ENCODE measurements at regions not wholly inside any gene's neighbourhood (a gene's known extent, or its start where the extent isn't known, plus 50 kb on each side); places are given as distances from the start of the nearest gene placed in this dataset.

DNA sequence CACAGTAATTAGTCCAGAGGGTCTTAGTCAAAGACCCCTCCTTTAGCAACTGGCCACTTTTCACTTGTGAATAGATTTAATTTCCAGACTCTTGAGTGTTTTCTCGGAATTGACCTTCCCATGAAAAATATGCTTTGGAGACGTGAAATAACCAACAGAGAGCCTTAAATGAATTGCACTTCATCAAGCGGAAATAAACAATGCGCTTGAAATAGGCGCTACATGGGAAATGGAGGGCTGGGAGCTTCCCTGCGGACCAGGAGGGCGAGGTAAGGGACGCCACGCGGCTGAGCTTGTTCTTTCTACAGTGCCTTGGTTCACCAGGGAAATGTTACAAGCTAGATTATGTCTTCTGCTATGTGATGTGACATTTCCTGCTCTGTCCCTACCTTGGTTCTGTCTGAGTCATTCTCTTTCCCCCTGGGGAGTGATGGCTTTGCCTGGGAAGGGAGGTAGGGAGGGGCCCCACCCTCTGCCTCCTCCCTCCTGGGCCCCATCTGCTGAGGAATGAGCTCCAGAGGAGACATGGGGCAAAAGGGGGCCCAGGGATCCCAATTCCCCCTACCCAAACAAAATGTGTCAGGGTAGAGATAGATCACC is 619.3 kb downstream of the PTPRU start:
- CTCF ChIA-PET: no interaction called here
- TF ChIP-seq, protein P1, sequence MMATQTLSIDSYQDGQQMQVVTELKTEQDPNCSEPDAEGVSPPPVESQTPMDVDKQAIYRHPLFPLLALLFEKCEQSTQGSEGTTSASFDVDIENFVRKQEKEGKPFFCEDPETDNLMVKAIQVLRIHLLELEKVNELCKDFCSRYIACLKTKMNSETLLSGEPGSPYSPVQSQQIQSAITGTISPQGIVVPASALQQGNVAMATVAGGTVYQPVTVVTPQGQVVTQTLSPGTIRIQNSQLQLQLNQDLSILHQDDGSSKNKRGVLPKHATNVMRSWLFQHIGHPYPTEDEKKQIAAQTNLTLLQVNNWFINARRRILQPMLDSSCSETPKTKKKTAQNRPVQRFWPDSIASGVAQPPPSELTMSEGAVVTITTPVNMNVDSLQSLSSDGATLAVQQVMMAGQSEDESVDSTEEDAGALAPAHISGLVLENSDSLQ (IDR thresholded peaks at IDR 0.05): no peak
- no peak for DNase-seq (ENCODE audit: extremely low spot score)
- POLR2A ChIA-PET: no interaction called here

DNA sequence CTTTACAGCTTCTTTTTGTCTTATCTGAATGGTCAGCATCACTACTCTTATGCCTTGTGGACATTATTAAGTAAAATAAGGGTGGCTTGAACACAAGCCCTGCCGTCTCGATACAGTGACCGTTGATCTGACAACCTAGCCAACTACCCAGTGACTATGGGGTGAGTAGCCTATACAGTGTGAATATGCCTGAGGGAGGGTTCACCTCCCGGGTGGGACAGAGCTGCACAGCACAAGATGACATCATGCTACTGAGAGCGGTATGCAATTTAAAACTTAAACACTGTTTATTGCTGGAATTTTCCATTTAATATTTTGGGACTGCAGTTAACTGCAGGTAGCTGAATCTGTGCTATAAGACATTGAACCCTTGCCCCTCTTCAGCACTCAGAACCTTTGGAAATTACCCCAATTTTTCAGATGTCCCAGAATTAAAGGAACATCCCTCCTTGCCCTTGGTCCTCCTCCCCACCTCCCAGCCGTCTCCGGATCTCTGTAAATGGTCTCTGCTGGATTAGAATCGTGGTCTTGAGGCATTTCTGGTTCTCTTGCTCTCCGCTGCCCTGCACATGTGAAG is 618.5 kb downstream of the PTPRU start:
- CTCF ChIA-PET: interaction anchor here (0.9 kb wide), 1 partner anchor 62 kb away, joined by 5 read pairs; no protein-coding TSS in a partner anchor
- TF ChIP-seq ZNF384 (IDR thresholded peaks at IDR 0.05) (no peak), FOXK2 (IDR thresholded peaks at IDR 0.05) (no peak), ELF4 (IDR thresholded peaks at IDR 0.05) (no peak), SUZ12 (IDR thresholded peaks at IDR 0.05) (no peak), CTBP1 (IDR thresholded peaks at IDR 0.05; ENCODE audit: borderline replicate concordance) (no peak), LEF1 (IDR thresholded peaks at IDR 0.05; ENCODE audit: borderline replicate concordance) (no peak), ARNT (IDR thresholded peaks at IDR 0.05) (no peak), L3MBTL2 (conservative IDR thresholded peaks at IDR 0.05) (no peak), NFRKB (IDR thresholded peaks at IDR 0.05) (no peak), FOXM1 (IDR thresholded peaks at IDR 0.05; ENCODE audit: borderline replicate concordance) (no peak), SP1 (IDR thresholded peaks at IDR 0.05) (no peak), BHLHE40 (IDR thresholded peaks at IDR 0.05; ENCODE audit: borderline replicate concordance) (no peak), FOXA1 (IDR thresholded peaks at IDR 0.05) (no peak), HDGF (IDR thresholded peaks at IDR 0.05; ENCODE audit: borderline replicate concordance) (no peak), TARDBP (IDR thresholded peaks at IDR 0.05) (no peak)
- TF ChIP-seq, protein P1 (IDR thresholded peaks at IDR 0.05): no peak
- no peak for DNase-seq (ENCODE audit: extremely low spot score)
- POLR2A ChIA-PET: no interaction called here

DNA sequence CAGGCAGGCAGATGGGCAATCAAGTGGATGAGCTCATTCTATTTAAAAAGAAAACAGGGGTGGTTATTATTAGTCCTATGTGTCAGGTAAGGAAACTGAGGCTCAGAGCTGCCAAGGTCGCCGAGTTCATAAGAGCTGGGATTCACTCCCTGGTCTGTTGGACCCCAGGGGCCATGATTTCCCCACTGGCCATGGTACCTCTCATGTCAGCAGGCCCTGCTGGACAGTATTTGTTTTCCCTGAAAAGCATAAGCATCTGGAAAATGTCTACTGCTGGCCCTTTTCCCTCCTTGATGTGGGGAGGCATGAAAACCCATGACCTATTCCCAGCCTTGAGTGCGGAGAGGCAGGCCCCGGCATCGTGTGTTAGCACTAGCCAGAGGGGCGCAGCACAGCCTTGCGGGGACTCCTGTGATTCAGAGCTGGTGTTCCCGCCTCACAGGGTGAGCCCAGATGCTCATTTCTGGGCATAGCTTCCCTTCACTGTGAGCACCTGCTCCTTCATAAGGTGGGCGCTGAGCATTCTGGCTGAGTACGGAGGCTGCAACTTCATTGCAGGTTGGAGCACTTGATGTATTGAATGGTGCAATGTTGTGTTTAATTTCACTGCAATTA is 617.5 kb downstream of the PTPRU start:
- CTCF ChIA-PET: no interaction called here
- TF ChIP-seq FOXA1 (IDR thresholded peaks at IDR 0.05) (no peak), ZNF384 (IDR thresholded peaks at IDR 0.05) (no peak), ARNT (IDR thresholded peaks at IDR 0.05) (no peak), SUZ12 (IDR thresholded peaks at IDR 0.05) (no peak), LEF1 (IDR thresholded peaks at IDR 0.05; ENCODE audit: borderline replicate concordance) (no peak), FOXK2 (IDR thresholded peaks at IDR 0.05) (no peak), NFRKB (IDR thresholded peaks at IDR 0.05) (no peak), HDGF (IDR thresholded peaks at IDR 0.05; ENCODE audit: borderline replicate concordance) (no peak), ELF4 (IDR thresholded peaks at IDR 0.05) (no peak), L3MBTL2 (conservative IDR thresholded peaks at IDR 0.05) (no peak), FOXM1 (IDR thresholded peaks at IDR 0.05; ENCODE audit: borderline replicate concordance) (no peak), TARDBP (IDR thresholded peaks at IDR 0.05) (no peak), SP1 (IDR thresholded peaks at IDR 0.05) (no peak), CTBP1 (IDR thresholded peaks at IDR 0.05; ENCODE audit: borderline replicate concordance) (no peak)
- TF ChIP-seq, protein P1 (IDR thresholded peaks at IDR 0.05): no peak
- DNase-seq (ENCODE audit: extremely low spot score): no peak

DNA sequence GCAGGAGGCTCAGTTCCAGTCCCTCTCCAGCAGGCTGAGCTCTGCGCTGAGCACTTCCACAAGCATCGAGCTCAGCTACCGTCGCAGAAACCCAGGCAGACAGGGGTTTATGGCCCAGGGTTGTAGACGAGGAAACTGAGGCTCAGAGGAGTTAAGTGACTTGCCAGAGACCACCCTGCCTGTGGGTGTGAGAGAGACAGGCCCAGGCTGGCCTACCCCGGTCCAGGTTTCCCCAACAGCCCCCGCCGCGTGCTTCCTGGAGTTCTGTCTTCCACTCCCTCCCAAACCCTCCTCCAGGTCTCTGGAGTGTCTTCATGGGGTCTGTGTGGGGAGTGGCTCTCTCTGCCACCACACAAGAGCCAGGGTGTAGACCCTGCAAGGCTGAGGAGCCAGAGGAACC is 615.9 kb downstream of the PTPRU start:
- no peak for DNase-seq (ENCODE audit: extremely low spot score)
- CTCF ChIA-PET: no interaction called here
- POLR2A ChIA-PET: no interaction called here
- TF ChIP-seq SP1 (IDR thresholded peaks at IDR 0.05): no peak
- TF ChIP-seq BHLHE40 (IDR thresholded peaks at IDR 0.05; ENCODE audit: borderline replicate concordance): no peak
- TF ChIP-seq LEF1 (IDR thresholded peaks at IDR 0.05; ENCODE audit: borderline replicate concordance): no peak
- no peak for TF ChIP-seq FOXA1 (IDR thresholded peaks at IDR 0.05)
- no peak for TF ChIP-seq ELF4 (IDR thresholded peaks at IDR 0.05)
- TF ChIP-seq, protein P1 (IDR thresholded peaks at IDR 0.05): no peak
- no peak for TF ChIP-seq ZNF384 (IDR thresholded peaks at IDR 0.05)

More for the DNA sequence above, 617.5 kb downstream of the PTPRU start:
- POLR2A ChIA-PET: no interaction called here

DNA sequence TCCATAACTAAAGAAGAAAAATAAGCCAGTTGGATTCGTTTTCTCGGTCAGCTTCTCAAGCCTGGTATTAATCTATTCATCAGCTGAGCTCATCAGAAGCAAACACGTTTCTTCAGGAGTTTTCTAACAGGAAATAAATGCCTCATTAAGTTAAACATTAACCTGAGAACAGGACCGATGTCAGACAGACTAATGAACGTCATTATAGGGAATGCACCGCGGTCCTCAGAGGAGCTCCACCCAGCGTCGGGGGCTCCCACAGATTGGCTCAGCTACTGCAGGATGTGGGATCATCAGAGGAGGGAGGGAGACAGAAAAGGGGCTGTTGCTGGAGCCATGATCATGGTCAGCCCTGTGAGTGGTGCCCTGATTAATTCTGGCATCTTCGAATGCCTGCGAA is 615.4 kb downstream of the PTPRU start:
- POLR2A ChIA-PET: no interaction called here
- CTCF ChIA-PET: no interaction called here
- no peak for DNase-seq (ENCODE audit: extremely low spot score)
- TF ChIP-seq ZNF384 (IDR thresholded peaks at IDR 0.05): no peak
- TF ChIP-seq FOXA1 (IDR thresholded peaks at IDR 0.05): no peak
- TF ChIP-seq ELF4 (IDR thresholded peaks at IDR 0.05): no peak
- no peak for TF ChIP-seq BHLHE40 (IDR thresholded peaks at IDR 0.05; ENCODE audit: borderline replicate concordance)
- no peak for TF ChIP-seq LEF1 (IDR thresholded peaks at IDR 0.05; ENCODE audit: borderline replicate concordance)
- TF ChIP-seq L3MBTL2 (conservative IDR thresholded peaks at IDR 0.05): no peak
- no peak for TF ChIP-seq ARNT (IDR thresholded peaks at IDR 0.05)
- TF ChIP-seq TARDBP (IDR thresholded peaks at IDR 0.05): no peak
- no peak for TF ChIP-seq SUZ12 (IDR thresholded peaks at IDR 0.05)
- no peak for TF ChIP-seq FOXM1 (IDR thresholded peaks at IDR 0.05; ENCODE audit: borderline replicate concordance)
- no peak for TF ChIP-seq NFRKB (IDR thresholded peaks at IDR 0.05)
- no peak for TF ChIP-seq SP1 (IDR thresholded peaks at IDR 0.05)
- TF ChIP-seq CTBP1 (IDR thresholded peaks at IDR 0.05; ENCODE audit: borderline replicate concordance): no peak
- TF ChIP-seq HDGF (IDR thresholded peaks at IDR 0.05; ENCODE audit: borderline replicate concordance): no peak
- TF ChIP-seq FOXK2 (IDR thresholded peaks at IDR 0.05): no peak
- TF ChIP-seq, protein P1 (IDR thresholded peaks at IDR 0.05): no peak
